PC-3 (cell line): ENCODE measurements at regions not wholly inside any gene's neighbourhood (a gene's known extent, or its start where the extent isn't known, plus 50 kb on each side); places are given as distances from the start of the nearest gene placed in this dataset.

Experiments
- ATAC-seq: fragments of 200-7000 bp; cut with Tn5 transposase; 2 replicates; pipeline ENCODE4 v1.9.1; 2020; ENCODE audit warnings: mild to moderate bottlenecking, moderate library complexity
- BruUV-seq: library from RNA; stranded (reverse); fragments of 400-500 nt; replicated peaks from 2 replicates; lab custom pipeline; 2021; lab: Mats Ljungman, UMichigan
- CTCF ChIA-PET: fragments of 300-600 bp; sonication (Branson Sonifier 250); formaldehyde crosslinking; loops from one replicate; lab custom pipeline; 2022; ENCODE audit warnings: antibody characterized with exemption; lab: Charles Lee
- POLR2A ChIA-PET: fragments of 300-600 bp; sonication (Branson Sonifier 250); formaldehyde crosslinking; loops from one replicate; lab custom pipeline; 2022; ENCODE audit warnings: antibody characterized with exemption; ENCODE audit not compliant: unreplicated experiment; lab: Charles Lee
- DNase-seq: peaks from one replicate; pipeline ENCODE4 v3.0.0-alpha.2; 2015
- H2AFZ ChIP-seq: fragments of 300-600 bp; sonication (generic); 2 replicates; pipeline ENCODE4 v1.6.0; 2016; ENCODE audit warnings: antibody characterized with exemption, low read length
- H3F3A ChIP-seq: fragments of 300-600 bp; sonication (generic); one replicate; pipeline ENCODE4 v1.6.0; 2017; ENCODE audit warnings: antibody characterized with exemption, low read length, control low read depth, mild to moderate bottlenecking; ENCODE audit not compliant: unreplicated experiment
- H3K27ac ChIP-seq: fragments of 300-600 bp; sonication (generic); 2 replicates; pipeline ENCODE4 v1.5.1; 2016; ENCODE audit warnings: mild to moderate bottlenecking, low read length
- H3K27me3 ChIP-seq: fragments of 300-600 bp; sonication (generic); 2 replicates; pipeline ENCODE4 v1.6.1; 2016; ENCODE audit warnings: low read length, mixed read lengths
- H3K36me3 ChIP-seq: fragments of 300-600 bp; sonication (generic); 2 replicates; pipeline ENCODE4 v1.6.1; 2016; ENCODE audit warnings: low read depth, mixed run types, low read length, mixed read lengths
- H3K4me1 ChIP-seq: fragments of 300-600 bp; sonication (generic); 2 replicates; pipeline ENCODE4 v1.5.1; 2016; ENCODE audit warnings: low read length; ENCODE audit not compliant: insufficient read depth
- H3K4me2 ChIP-seq: fragments of 300-600 bp; sonication (generic); 2 replicates; pipeline ENCODE4 v1.6.0; 2016; ENCODE audit warnings: low read length
- H3K4me3 ChIP-seq: fragments of 300-600 bp; sonication (generic); 2 replicates; pipeline ENCODE4 v1.5.1; 2016; ENCODE audit warnings: mild to moderate bottlenecking, low read length, mixed read lengths
- H3K79me2 ChIP-seq: fragments of 300-600 bp; sonication (generic); 2 replicates; pipeline ENCODE4 v1.6.1; 2017; ENCODE audit warnings: low read length, mixed read lengths
- H3K9ac ChIP-seq: fragments of 300-600 bp; sonication (generic); 2 replicates; pipeline ENCODE4 v1.6.0; 2016; ENCODE audit warnings: mild to moderate bottlenecking, low read length
- H3K9me2 ChIP-seq: fragments of 300-600 bp; sonication (generic); replicated peaks from 2 replicates; pipeline ENCODE4 v1.6.1; 2016; ENCODE audit warnings: mixed run types, low read length, mixed read lengths
- H3K9me3 ChIP-seq: fragments of 300-600 bp; sonication (generic); 2 replicates; pipeline ENCODE4 v1.6.1; 2016; ENCODE audit warnings: low read length, mixed read lengths
- H4K20me1 ChIP-seq: fragments of 300-600 bp; sonication (generic); 2 replicates; pipeline ENCODE4 v1.6.1; 2016; ENCODE audit warnings: low read length, mixed read lengths
- CTCF ChIP-seq: fragments of 300-600 bp; sonication (generic); conservative IDR thresholded peaks from 2 replicates; pipeline ENCODE4 v1.5.1; 2017; ENCODE audit warnings: antibody characterized with exemption, low read depth, mild to moderate bottlenecking, low read length
- EZH2 ChIP-seq: fragments of 300-600 bp; sonication (generic); IDR thresholded peaks from one replicate; pipeline ENCODE4 v1.6.1; 2017; ENCODE audit warnings: antibody characterized with exemption, mild to moderate bottlenecking, low read length; ENCODE audit not compliant: unreplicated experiment
- EZH2phosphoT487 ChIP-seq: fragments of 300-600 bp; sonication (generic); IDR thresholded peaks from 2 replicates; pipeline ENCODE4 v1.6.1; 2018; ENCODE audit warnings: mild to moderate bottlenecking, antibody characterized with exemption, low read length, borderline replicate concordance
- intact Hi-C: fragments of 100-400 bp; cut with micrococcal nuclease; formaldehyde crosslinking; loops from 2 replicates; pipeline ENCODE4 v1.9.0; 2023

- Histone ChIP-seq H3K9me2 (no peaks in the 10 kb centered on the region), H3K9ac (no peak overlapping the region), H3K27me3 (no peaks in the 10 kb centered on the region), H3K79me2 (no peaks in the 10 kb centered on the region), H3K9me3 (no peaks in the 10 kb centered on the region), H3F3A (no peaks in the 10 kb centered on the region), H2AFZ (no peak overlapping the region), H3K4me2 (no peak overlapping the region), H3K4me1 (peaks cover 14% of the 10 kb centered on the region), H3K27ac (no peak overlapping the region), H4K20me1 (no peaks in the 10 kb centered on the region), H3K36me3 (no peaks in the 10 kb centered on the region), H3K4me3 (no peak overlapping the region)
- no peak for DNase-seq
- TF ChIP-seq CTCF, result no peak
- no peak for TF ChIP-seq EZH2phosphoT487
- TF ChIP-seq EZH2, result no peak
- ATAC-seq, result no peak
- POLR2A ChIA-PET, result no interaction called here
- intact Hi-C loops, result no loop called here
- CTCF ChIA-PET, result no interaction called here
- no TSS peak for BruUV-seq
These were observed 124.2 kb downstream of the CCDC34 start for GRCh38 chr11:27238811-27239210.

GRCh38 chr11:27237643-27238042 is 125.4 kb downstream of the CCDC34 start:
- Histone ChIP-seq H4K20me1 (no peaks in the 10 kb centered on the region), H3K27me3 (no peaks in the 10 kb centered on the region), H2AFZ (no peak overlapping the region), H3K4me1 (peaks cover 13% of the 10 kb centered on the region), H3K4me3 (no peak overlapping the region), H3K79me2 (no peaks in the 10 kb centered on the region), H3K9me2 (no peaks in the 10 kb centered on the region), H3K9ac (no peak overlapping the region), H3K27ac (no peak overlapping the region), H3F3A (no peaks in the 10 kb centered on the region), H3K9me3 (no peaks in the 10 kb centered on the region), H3K4me2 (no peak overlapping the region), H3K36me3 (no peaks in the 10 kb centered on the region)
- ATAC-seq (no peak), DNase-seq (no peak)
- CTCF ChIA-PET, result no interaction called here
- TF ChIP-seq EZH2phosphoT487, result no peak
- no peak for TF ChIP-seq EZH2
- TF ChIP-seq CTCF, result no peak
- BruUV-seq, result no TSS peak
- intact Hi-C loops, result no loop called here
- POLR2A ChIA-PET, result no interaction called here

- Histone ChIP-seq H3F3A (no peaks in the 10 kb centered on the region), H3K9me2 (no peaks in the 10 kb centered on the region), H3K79me2 (no peaks in the 10 kb centered on the region), H3K4me3 (no peak overlapping the region), H3K36me3 (no peaks in the 10 kb centered on the region), H3K27me3 (no peaks in the 10 kb centered on the region), H3K4me2 (no peak overlapping the region), H3K9ac (no peak overlapping the region), H2AFZ (no peak overlapping the region), H4K20me1 (no peaks in the 10 kb centered on the region), H3K9me3 (no peaks in the 10 kb centered on the region), H3K4me1 (peaks cover 6% of the 10 kb centered on the region; the same call in 1 of the 2 replicates), H3K27ac (no peak overlapping the region)
- intact Hi-C loops, result no loop called here
- ATAC-seq (no peak), DNase-seq (no peak)
- TF ChIP-seq CTCF, result no peak
- no peak for TF ChIP-seq EZH2
- BruUV-seq, result no TSS peak
- CTCF ChIA-PET, result no interaction called here
- POLR2A ChIA-PET, result no interaction called here
These were observed 128.1 kb downstream of the CCDC34 start for GRCh38 chr11:27234961-27235360.
